ENCODE measurements at regions not wholly inside any gene's neighbourhood (a gene's known extent, or its start where the extent isn't known, plus 50 kb on each side); places are given as distances from the start of the nearest gene placed in this dataset.

GRCh38 chr3:5270666-5271371 is 83.3 kb downstream of the EDEM1 start:
- DNase-seq: no peak

GRCh38 chr3:5271372-5271683 is 83.8 kb downstream of the EDEM1 start:
- DNase-seq: no peak

GRCh38 chr3:5272387-5272786 is 84.9 kb downstream of the EDEM1 start:
- DNase-seq: no peak

- DNase-seq: no peak
Measured at GRCh38 chr3:5274091-5274490, 86.6 kb downstream of the EDEM1 start.

- no peak for DNase-seq
Measured at GRCh38 chr3:5275529-5275928, 88.0 kb downstream of the EDEM1 start.

- no peak for DNase-seq
Measured at GRCh38 chr3:5276934-5277333, 89.4 kb downstream of the EDEM1 start.

- DNase-seq: no peak
Measured at GRCh38 chr3:5277612-5278236, 90.2 kb downstream of the EDEM1 start.

GRCh38 chr3:5278666-5279065 is 91.2 kb downstream of the EDEM1 start:
- DNase-seq: no peak

- no peak for DNase-seq
Measured at GRCh38 chr3:5282703-5283102, 95.2 kb downstream of the EDEM1 start.

- no peak for DNase-seq
Measured at GRCh38 chr3:5285439-5285838, 97.9 kb downstream of the EDEM1 start.

GRCh38 chr3:5290915-5291314 is 103.4 kb downstream of the EDEM1 start:
- no peak for DNase-seq

- DNase-seq: no peak
Measured at GRCh38 chr3:5292512-5292911, 105.0 kb downstream of the EDEM1 start.

- no peak for DNase-seq
Measured at GRCh38 chr3:5293207-5293606, 105.7 kb downstream of the EDEM1 start.

- no peak for DNase-seq
Measured at GRCh38 chr3:5294356-5294755, 106.8 kb downstream of the EDEM1 start.

GRCh38 chr3:5295191-5295690 is 107.7 kb downstream of the EDEM1 start:
- no peak for DNase-seq

GRCh38 chr3:5296362-5296761 is 108.9 kb downstream of the EDEM1 start:
- no peak for DNase-seq

- DNase-seq: no peak
Measured at GRCh38 chr3:5297895-5298294, 110.4 kb downstream of the EDEM1 start.

- DNase-seq: no peak
Measured at GRCh38 chr3:5298453-5298852, 110.9 kb downstream of the EDEM1 start.

GRCh38 chr3:5299161-5299560 is 111.7 kb downstream of the EDEM1 start:
- DNase-seq: no peak

- DNase-seq: no peak
Measured at GRCh38 chr3:5300638-5301037, 113.1 kb downstream of the EDEM1 start.

- no peak for DNase-seq
Measured at GRCh38 chr3:5301651-5302297, 114.3 kb downstream of the EDEM1 start.

- no peak for DNase-seq
Measured at GRCh38 chr3:5302661-5303060, 115.2 kb downstream of the EDEM1 start.

GRCh38 chr3:5304188-5304587 is 116.7 kb downstream of the EDEM1 start:
- no peak for DNase-seq

All from CD4-positive, alpha-beta T cell treated with Interleukin-4 for 4 hours (primary cell).